Stimulated activated memory B cell treated with anti-CD40 and anti-IgM and Interleukin-4, amounts not matched to agents 10 μg/mL and 1 μg/mL and 100 μg/mL, for 72 hours (primary cell): ENCODE measurements at regions not wholly inside any gene's neighbourhood (a gene's known extent, or its start where the extent isn't known, plus 50 kb on each side); places are given as distances from the start of the nearest gene placed in this dataset.

Experiments
- ATAC-seq: fragments of 150-1000 bp; cut with Tn5 transposase; 2 replicates; pipeline ENCODE4 v1.10.0; 2021
- H3K27ac Mint-ChIP-seq: one replicate; pipeline ENCODE4 v1.8.0; 2022; ENCODE audit warnings: mild to moderate bottlenecking, mixed read lengths
- H3K27me3 Mint-ChIP-seq: one replicate; pipeline ENCODE4 v1.8.0; 2022; ENCODE audit warnings: mixed read lengths
- H3K36me3 Mint-ChIP-seq: one replicate; pipeline ENCODE4 v1.8.0; 2022; ENCODE audit warnings: mixed read lengths
- H3K4me1 Mint-ChIP-seq: one replicate; pipeline ENCODE4 v1.8.0; 2022; ENCODE audit warnings: mixed read lengths
- H3K4me3 Mint-ChIP-seq: one replicate; pipeline ENCODE4 v1.8.0; 2022; ENCODE audit warnings: mild to moderate bottlenecking, moderate library complexity, mixed read lengths
- H3K9me3 Mint-ChIP-seq: one replicate; pipeline ENCODE4 v1.8.0; 2022; ENCODE audit warnings: mixed read lengths

DNA sequence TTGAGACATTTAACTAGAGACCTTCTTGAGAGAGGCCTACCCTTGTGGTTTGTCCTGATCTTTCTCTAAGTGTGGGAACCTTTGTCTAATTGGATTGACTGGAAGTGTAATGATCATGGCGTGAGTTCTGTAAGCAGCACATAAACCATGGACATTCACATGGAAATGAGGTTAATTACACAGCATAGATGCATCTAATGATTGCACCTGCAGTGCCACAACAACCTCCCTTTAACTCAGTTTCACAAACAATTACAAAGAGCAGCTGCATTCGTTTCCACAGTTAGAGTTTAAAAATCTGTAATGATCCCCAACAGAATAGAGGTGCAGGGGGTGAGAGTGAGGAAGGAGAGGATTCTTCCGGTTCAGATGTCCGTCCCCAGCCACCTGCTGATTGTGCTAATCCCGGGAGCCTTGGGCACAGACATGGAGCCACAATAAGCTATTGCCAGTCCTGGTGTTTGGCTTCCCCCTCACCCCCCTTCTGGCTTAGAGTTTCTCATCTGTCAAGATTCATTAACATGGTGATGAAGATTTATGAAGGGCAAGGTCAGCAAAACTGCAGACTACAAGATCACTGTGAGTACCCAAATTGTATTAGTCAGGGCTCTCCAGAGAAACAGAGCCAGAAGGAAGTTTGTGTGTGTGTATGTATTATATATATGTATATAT, 659.2 kb upstream of the SOX9 start:
- Mint-ChIP-seq H3K9me3 (peaks cover 2% of the 10 kb centered on the region), H3K27ac (no peak overlapping the region), H3K4me3 (no peak overlapping the region)

DNA sequence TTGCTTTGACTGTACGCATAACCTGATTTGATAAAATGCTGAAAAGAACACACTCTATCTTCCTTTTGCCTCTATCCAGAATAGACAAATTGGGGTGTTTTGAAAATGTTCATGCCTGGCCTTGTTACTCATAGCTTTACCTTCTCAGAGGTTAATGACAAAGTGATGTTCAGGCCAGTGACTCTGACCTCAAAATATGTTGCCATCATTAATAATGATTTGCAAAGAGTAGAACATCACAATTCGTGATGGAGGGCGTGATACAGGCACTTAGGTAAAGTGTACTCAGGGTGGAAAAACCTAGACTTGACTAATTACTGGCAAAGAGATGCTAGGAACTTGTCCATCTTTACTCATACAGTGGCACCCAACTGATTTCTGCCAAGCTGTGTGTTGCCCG, 656.6 kb upstream of the SOX9 start:
- ATAC-seq: no peak
- no peaks in the 10 kb centered on the region for H3K4me1 Mint-ChIP-seq
- peaks cover 6% of the 10 kb centered on the region for H3K9me3 Mint-ChIP-seq
- no peak overlapping the region for H3K27ac Mint-ChIP-seq
- no peaks in the 10 kb centered on the region for H3K36me3 Mint-ChIP-seq
- H3K27me3 Mint-ChIP-seq: no peaks in the 10 kb centered on the region
- no peak overlapping the region for H3K4me3 Mint-ChIP-seq

More for the DNA sequence above, 659.2 kb upstream of the SOX9 start:
- no peak for ATAC-seq
- Mint-ChIP-seq H3K4me1 (no peaks in the 10 kb centered on the region), H3K27me3 (no peaks in the 10 kb centered on the region), H3K36me3 (no peaks in the 10 kb centered on the region)

DNA sequence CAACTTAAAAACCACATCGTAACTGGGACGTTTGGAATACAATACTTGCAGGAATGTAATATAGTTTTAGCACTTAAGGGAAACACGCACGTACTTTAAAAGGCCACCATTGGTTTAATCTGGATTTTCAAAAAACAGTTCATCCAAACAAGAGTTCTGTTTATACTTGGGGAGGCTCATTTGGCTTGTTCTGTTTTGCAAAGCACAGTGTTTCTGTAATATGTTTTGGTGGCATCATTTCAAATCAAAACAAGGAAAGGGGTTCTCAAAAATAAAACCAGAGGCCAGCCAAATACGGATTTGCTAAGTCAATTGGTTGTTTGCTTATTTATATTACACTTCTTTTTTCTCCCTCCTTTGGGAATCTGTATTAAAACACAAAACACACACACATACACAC, 656.1 kb upstream of the SOX9 start:
- H3K4me3 Mint-ChIP-seq: no peak overlapping the region
- ATAC-seq: no peak
- no peaks in the 10 kb centered on the region for H3K36me3 Mint-ChIP-seq
- H3K4me1 Mint-ChIP-seq: no peaks in the 10 kb centered on the region
- H3K9me3 Mint-ChIP-seq: peaks cover 6% of the 10 kb centered on the region
- no peak overlapping the region for H3K27ac Mint-ChIP-seq
- no peaks in the 10 kb centered on the region for H3K27me3 Mint-ChIP-seq

DNA sequence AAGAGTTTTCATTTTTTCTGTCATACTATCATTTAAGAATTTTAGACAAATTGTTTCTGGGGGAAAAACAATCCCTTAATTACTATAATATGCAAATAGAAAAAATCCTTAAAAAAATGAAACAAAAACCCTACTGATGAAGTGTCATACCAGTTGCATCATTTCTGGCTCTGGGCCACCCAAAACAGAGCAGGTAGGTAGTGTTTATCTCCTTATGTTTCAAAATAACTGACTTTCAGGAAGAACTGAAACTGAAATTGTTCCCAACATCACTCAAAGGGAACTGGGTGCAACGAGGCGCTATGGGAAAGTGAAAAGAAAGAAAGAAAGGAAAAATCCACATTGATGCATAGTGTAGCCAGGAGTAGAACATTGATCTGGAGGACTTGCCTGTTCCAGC, 653.1 kb upstream of the SOX9 start:
- Mint-ChIP-seq H3K36me3 (no peaks in the 10 kb centered on the region), H3K27me3 (no peaks in the 10 kb centered on the region), H3K9me3 (peaks cover 6% of the 10 kb centered on the region), H3K4me3 (no peak overlapping the region), H3K27ac (no peak overlapping the region), H3K4me1 (no peaks in the 10 kb centered on the region)
- ATAC-seq: no peak

DNA sequence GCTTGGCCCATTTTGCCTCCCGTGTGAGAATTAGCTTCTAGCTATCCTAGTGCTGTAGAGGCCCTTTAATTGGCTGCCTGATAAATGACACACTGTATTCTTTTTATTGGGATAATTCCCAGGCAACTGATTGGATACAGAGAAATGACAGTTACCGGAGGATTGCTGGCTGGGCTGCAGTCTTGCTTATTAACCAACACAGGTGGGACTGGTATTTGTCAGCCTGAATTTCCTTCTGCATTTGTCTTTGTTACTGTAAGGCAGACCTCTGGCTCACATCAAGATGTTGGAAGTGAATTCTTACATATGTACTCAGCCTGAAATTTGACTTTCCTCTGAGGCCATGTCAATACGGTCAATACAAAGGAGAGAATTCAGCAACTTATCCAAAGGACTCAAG, 650.8 kb upstream of the SOX9 start:
- ATAC-seq: no peak
- Mint-ChIP-seq H3K4me1 (no peaks in the 10 kb centered on the region), H3K27me3 (no peaks in the 10 kb centered on the region), H3K9me3 (peaks cover 6% of the 10 kb centered on the region), H3K36me3 (no peaks in the 10 kb centered on the region), H3K27ac (no peak overlapping the region), H3K4me3 (no peak overlapping the region)

DNA sequence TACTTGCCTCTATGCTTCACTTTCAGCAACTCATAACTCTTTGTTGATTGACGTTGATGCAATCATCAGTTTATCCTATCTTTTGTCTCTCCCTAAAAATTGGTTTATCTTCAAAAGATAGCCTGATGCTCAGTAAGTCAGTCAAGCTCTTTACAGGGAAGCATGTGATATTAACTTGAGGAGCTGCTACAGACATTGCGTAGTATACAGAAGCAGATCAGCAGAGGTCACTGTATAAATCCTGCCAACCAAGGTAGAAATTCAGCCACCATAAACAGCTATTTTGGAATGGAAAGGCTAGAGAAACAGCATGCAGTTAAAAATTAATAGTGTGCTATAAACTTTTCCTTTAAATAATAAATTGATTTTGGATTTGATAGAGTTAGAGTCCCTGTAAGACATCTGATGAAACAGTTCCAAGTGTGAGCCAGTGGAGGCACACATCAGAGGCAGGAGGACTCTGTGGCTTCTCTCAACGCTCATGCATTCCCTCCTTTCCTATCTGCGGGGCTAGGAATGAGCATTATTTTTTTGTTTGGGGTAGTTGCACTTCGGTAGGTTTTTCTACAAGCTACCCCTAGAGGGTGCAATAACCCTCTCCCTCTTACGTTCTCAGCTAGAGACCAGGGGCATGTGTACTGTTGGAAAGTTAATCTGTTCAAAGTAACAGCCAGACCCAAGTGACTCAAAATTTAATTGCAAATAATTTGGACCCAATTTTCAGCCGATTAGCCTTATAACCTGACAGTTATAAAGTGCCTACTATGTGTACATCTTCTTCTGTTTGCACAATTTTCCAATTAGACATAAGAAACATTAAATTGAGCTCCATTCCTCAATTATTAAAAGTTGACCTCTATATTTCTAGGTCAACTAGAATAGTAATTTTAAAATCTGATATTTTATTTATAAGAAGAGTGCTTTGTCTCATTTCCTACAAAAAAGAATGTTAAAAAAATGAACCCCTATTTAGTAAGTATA, 647.7 kb upstream of the SOX9 start:
- ATAC-seq: no peak
- Mint-ChIP-seq H3K9me3 (peaks cover under 1% of the 10 kb centered on the region), H3K36me3 (no peaks in the 10 kb centered on the region), H3K4me3 (no peak overlapping the region), H3K4me1 (no peaks in the 10 kb centered on the region), H3K27me3 (no peaks in the 10 kb centered on the region), H3K27ac (no peak overlapping the region)

DNA sequence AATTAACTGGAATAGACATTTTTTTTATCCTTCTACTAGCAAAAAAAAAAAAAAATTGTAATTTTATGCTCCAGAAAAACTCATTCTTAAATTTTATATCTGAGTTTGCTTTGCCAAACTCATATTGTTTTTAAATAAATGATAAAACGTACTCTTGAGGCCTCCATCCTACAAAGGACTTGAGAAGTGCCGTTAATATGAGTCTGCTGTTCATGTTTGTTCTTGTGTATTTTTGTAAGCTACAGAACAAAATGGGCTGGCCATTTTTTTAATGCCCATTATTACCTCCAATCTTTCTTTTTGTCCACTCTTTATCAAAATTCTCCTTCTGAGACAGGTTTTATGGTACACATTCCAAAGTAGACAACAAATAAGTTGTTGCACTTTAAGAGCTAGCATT, 643.5 kb upstream of the SOX9 start:
- no peak overlapping the region for H3K27ac Mint-ChIP-seq
- no peak for ATAC-seq
- H3K27me3 Mint-ChIP-seq: no peaks in the 10 kb centered on the region
- H3K4me3 Mint-ChIP-seq: no peak overlapping the region
- peaks cover 2% of the 10 kb centered on the region for H3K9me3 Mint-ChIP-seq
- no peaks in the 10 kb centered on the region for H3K4me1 Mint-ChIP-seq
- H3K36me3 Mint-ChIP-seq: no peaks in the 10 kb centered on the region

DNA sequence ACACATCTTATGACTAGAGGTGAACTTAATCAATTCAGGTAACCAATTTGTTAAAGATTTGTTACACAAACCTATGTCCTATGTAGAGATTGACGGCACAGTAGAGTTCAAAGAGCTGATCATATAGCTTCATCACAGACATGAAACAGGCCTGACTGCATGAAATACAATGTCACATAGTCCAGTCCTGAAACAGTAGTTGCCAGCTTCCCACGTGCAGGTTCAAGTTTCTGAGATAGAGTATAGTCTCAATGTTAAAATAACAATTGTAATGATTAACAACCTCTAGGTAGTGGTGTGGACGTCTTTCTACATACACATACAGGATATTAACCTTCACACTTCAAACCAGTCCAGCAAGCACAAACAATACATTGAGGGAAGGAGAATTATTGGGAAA, 640.7 kb upstream of the SOX9 start:
- ATAC-seq: no peak
- no peaks in the 10 kb centered on the region for H3K36me3 Mint-ChIP-seq
- peaks cover 5% of the 10 kb centered on the region for H3K9me3 Mint-ChIP-seq
- H3K27me3 Mint-ChIP-seq: no peaks in the 10 kb centered on the region
- no peak overlapping the region for H3K27ac Mint-ChIP-seq
- no peaks in the 10 kb centered on the region for H3K4me1 Mint-ChIP-seq
- H3K4me3 Mint-ChIP-seq: no peak overlapping the region

DNA sequence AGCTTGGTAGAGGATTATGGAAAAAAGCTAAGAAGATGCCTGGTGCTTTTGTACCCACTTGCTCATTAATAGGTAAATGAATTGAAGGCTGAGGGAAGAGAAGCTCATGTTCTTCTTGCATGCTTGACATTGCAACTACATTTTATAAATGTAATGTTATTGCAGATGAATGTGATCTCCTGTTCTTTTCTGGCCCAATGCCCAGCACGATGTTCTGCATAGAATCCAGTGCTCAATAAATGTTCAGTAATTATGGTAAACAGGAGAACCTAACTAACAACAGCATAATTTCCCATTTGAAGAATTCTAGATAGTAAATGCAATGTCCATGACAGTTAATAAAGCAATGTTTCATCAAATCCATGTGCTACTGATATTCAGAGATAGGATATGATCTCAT, 638.2 kb upstream of the SOX9 start:
- Mint-ChIP-seq H3K36me3 (no peaks in the 10 kb centered on the region), H3K4me1 (no peaks in the 10 kb centered on the region), H3K9me3 (peaks cover 5% of the 10 kb centered on the region), H3K27me3 (no peaks in the 10 kb centered on the region), H3K27ac (no peak overlapping the region), H3K4me3 (no peak overlapping the region)
- no peak for ATAC-seq

DNA sequence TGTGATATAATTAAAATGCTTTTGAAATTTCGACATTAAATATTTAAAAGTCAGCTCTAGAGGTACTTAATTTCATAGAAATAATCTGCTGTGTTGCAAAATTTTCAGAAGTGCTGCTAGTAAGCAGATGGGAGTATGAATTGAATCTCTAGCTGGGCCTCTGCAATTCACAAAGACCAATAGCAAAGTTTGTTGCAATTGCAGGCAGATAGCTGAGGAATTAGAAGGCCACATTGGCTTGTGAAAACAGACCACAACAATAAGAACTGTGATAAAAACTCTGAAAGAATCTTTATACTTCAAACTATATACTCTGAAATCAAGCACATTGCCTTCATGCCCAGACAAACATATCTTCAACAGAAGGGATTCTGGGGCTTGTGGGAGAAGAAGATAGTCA, 636.3 kb upstream of the SOX9 start:
- Mint-ChIP-seq H3K27me3 (no peaks in the 10 kb centered on the region), H3K4me3 (no peak overlapping the region), H3K9me3 (peaks cover 3% of the 10 kb centered on the region), H3K27ac (no peak overlapping the region), H3K4me1 (no peaks in the 10 kb centered on the region), H3K36me3 (no peaks in the 10 kb centered on the region)
- ATAC-seq: no peak

DNA sequence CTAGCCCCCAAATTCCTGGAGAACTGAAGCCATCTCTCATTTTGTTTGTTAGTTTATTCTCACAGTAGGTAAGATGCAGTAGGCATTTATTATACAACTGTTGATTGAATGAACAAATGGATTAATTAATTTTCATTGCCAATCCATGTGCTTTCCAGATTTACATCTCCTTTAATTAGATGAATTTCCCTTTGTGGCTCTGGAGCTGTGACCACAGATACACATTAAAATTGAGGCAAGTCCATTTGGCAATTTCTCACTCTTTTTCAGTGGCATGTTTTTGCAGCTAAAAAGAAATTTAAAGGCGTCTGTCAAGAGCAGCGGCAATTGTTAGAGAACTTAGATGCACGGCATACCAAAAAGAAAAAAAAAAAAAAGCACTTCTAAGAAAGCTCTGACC, 635.4 kb upstream of the SOX9 start:
- no peak overlapping the region for H3K27ac Mint-ChIP-seq

DNA sequence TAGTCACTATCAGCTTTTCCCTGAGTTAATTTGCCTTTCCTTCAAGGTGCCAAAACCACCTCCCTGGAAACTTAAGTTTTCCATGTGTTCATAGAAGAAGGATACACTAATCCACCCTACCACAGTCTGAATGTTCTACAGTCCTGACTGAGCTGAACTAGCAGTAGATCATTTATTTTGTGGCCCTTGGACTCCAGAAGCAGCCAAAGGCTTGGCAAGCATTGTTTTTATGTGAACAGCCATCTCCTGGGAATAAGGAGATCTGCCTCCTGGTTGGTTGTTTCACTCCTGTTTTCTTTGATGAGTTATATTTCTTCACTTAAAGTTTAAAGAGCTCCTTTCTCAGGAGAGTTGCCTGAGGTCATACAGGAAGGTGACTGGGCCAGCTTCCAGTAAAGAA, 634.6 kb upstream of the SOX9 start:
- H3K36me3 Mint-ChIP-seq: no peaks in the 10 kb centered on the region
- no peaks in the 10 kb centered on the region for H3K27me3 Mint-ChIP-seq
- no peak for ATAC-seq
- H3K4me3 Mint-ChIP-seq: no peak overlapping the region
- peaks cover 3% of the 10 kb centered on the region for H3K9me3 Mint-ChIP-seq
- no peaks in the 10 kb centered on the region for H3K4me1 Mint-ChIP-seq
- H3K27ac Mint-ChIP-seq: no peak overlapping the region

More for the DNA sequence above, 635.4 kb upstream of the SOX9 start:
- Mint-ChIP-seq H3K27me3 (no peaks in the 10 kb centered on the region), H3K4me1 (no peaks in the 10 kb centered on the region), H3K9me3 (peaks cover 3% of the 10 kb centered on the region), H3K4me3 (no peak overlapping the region), H3K36me3 (no peaks in the 10 kb centered on the region)
- ATAC-seq: no peak

DNA sequence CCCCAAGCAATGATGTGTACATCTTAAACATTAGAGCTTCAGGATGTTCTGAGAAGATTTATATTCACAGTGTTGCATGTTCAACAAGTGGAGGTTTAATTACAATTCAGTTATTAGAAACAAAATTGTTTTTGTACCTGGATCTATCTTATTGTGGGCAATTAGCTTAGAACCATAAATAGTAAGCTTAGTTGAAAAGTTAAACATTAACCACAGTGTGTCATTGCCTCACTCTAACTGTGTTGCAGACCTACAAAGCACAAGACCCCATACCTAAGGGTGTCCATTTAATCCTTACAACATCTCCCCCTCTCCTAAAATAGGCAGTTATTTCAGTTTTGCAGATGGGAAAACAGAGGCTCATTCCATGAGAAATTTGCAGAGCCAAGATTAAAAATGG, 632.0 kb upstream of the SOX9 start:
- peaks cover 3% of the 10 kb centered on the region for H3K9me3 Mint-ChIP-seq
- no peaks in the 10 kb centered on the region for H3K27me3 Mint-ChIP-seq
- ATAC-seq: no peak

DNA sequence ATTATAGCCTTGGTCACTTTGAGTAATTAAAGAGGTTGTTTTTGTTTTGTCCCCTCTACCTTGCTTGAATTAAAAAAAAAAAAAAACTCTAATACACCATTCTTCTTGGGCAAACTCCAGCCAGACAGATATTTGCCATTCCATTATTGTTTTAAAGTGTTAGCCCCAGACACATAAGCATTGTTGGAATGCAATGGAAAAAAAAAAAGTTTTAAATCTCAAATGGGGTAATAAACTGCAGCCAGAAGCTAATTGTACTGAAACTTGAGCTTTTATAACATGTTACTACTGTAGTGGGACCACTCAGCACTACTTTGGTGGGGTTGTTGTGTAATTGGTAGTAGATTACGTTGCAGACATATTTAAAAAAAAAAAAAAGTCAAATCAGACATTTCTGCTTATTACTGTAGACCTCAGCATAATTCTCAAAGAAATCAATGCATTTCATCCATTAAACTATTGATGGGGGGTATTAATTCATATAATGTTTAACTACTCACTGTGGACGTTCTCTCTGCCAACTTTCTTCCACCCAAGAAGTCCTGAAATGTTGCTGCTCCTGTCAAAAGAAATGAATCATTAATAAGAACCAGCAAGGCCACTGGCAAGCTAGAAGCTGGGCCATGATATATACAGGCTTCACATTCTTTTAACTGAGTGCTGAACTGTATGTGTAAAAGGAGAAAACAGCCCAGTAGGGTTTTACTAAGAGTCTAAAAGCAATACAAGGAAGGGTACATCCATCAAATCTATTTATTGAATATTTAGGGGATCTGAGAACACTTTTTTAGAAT, 626.6 kb upstream of the SOX9 start:
- H3K36me3 Mint-ChIP-seq: no peaks in the 10 kb centered on the region
- no peak for ATAC-seq
- no peak overlapping the region for H3K27ac Mint-ChIP-seq
- no peaks in the 10 kb centered on the region for H3K4me1 Mint-ChIP-seq
- H3K27me3 Mint-ChIP-seq: no peaks in the 10 kb centered on the region
- H3K4me3 Mint-ChIP-seq: no peak overlapping the region
- peaks cover 3% of the 10 kb centered on the region for H3K9me3 Mint-ChIP-seq

More for the DNA sequence above, 632.0 kb upstream of the SOX9 start:
- Mint-ChIP-seq H3K4me3 (no peak overlapping the region), H3K36me3 (no peaks in the 10 kb centered on the region), H3K4me1 (no peaks in the 10 kb centered on the region), H3K27ac (no peak overlapping the region)

DNA sequence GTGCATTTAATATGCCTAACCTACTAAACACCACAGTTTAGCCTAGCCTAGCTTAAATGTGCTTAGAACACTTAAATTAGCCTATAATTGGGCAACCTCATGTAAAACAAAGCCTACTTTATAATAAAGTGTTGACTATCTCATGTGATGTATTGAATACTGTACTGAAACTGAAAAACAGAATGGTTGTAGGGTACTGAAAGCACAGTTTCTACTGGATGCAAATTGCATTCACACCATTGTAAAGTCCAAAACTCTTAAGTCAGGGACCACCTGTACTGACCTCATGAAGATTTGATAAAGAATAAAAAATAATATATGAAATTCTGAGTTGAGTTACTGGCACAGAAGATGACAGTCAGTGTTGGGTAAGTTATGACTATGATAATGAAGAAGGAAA, 625.4 kb upstream of the SOX9 start:
- Mint-ChIP-seq H3K27me3 (no peaks in the 10 kb centered on the region), H3K4me1 (no peaks in the 10 kb centered on the region), H3K36me3 (no peaks in the 10 kb centered on the region), H3K4me3 (no peak overlapping the region), H3K27ac (no peak overlapping the region), H3K9me3 (peaks cover 7% of the 10 kb centered on the region)
- no peak for ATAC-seq
